Astrocyte (in vitro differentiated cells and primary cell): ENCODE measurements at regions not wholly inside any gene's neighbourhood (a gene's known extent, or its start where the extent isn't known, plus 50 kb on each side); places are given as distances from the start of the nearest gene placed in this dataset.

Experiments used
- DNase-seq: peaks from one replicate; pipeline ENCODE4 v3.0.0-alpha.2; 2010; ENCODE audit warnings: low read depth
- FAIRE-seq: peaks from 2 replicates; lab custom pipeline; 2011; peaks lifted over from hg19 to GRCh38; lab: Jason Lieb, UNC
- H2AFZ ChIP-seq: 2 replicates; pipeline ENCODE4 v1.6.0; 2012; ENCODE audit warnings: low read depth, low read length, inconsistent platforms
- H3K27ac ChIP-seq: 2 replicates; pipeline ENCODE4 v1.5.1; 2011; ENCODE audit warnings: low read depth, low read length, inconsistent platforms
- H3K27me3 ChIP-seq: 2 replicates; pipeline ENCODE4 v1.6.0; 2011; ENCODE audit warnings: low read length, inconsistent platforms; ENCODE audit not compliant: insufficient read depth
- H3K36me3 ChIP-seq: 2 replicates; pipeline ENCODE4 v1.5.1; 2011; ENCODE audit warnings: low read length, inconsistent platforms; ENCODE audit not compliant: insufficient read depth
- H3K4me1 ChIP-seq: 2 replicates; pipeline ENCODE4 v1.5.1; 2011; ENCODE audit warnings: low read length, inconsistent platforms; ENCODE audit not compliant: insufficient read depth
- H3K4me2 ChIP-seq: 2 replicates; pipeline ENCODE4 v1.6.0; 2012; ENCODE audit warnings: low read length, inconsistent platforms
- H3K4me3 ChIP-seq: 2 replicates; pipeline ENCODE4 v1.5.1; 2011; ENCODE audit warnings: low read depth, mild to moderate bottlenecking, low read length, inconsistent platforms; ENCODE audit not compliant: insufficient read depth
- H3K79me2 ChIP-seq: 2 replicates; pipeline ENCODE4 v1.6.0; 2012; ENCODE audit warnings: mild to moderate bottlenecking, low read length, inconsistent platforms; ENCODE audit not compliant: insufficient read depth
- H3K9ac ChIP-seq: 2 replicates; pipeline ENCODE4 v1.6.0; 2012; ENCODE audit warnings: mild to moderate bottlenecking, low read length, inconsistent platforms
- H3K9me3 ChIP-seq: 2 replicates; pipeline ENCODE4 v1.5.1; 2012; ENCODE audit warnings: low read depth, mild to moderate bottlenecking, low read length, inconsistent platforms; ENCODE audit not compliant: insufficient read depth
- H4K20me1 ChIP-seq: 2 replicates; pipeline ENCODE4 v1.6.0; 2012; ENCODE audit warnings: low read length, inconsistent platforms; ENCODE audit not compliant: insufficient read depth
- H3K27ac Mint-ChIP-seq: one replicate; pipeline ENCODE4 v1.8.0; 2021; ENCODE audit warnings: mild to moderate bottlenecking, mixed read lengths; ENCODE audit not compliant: unreplicated experiment
- H3K27me3 Mint-ChIP-seq: one replicate; pipeline ENCODE4 v1.8.0; 2021; ENCODE audit warnings: low read depth, mixed read lengths; ENCODE audit not compliant: unreplicated experiment
- H3K36me3 Mint-ChIP-seq: one replicate; pipeline ENCODE4 v1.8.0; 2021; ENCODE audit warnings: low read depth, mixed read lengths; ENCODE audit not compliant: unreplicated experiment
- H3K4me1 Mint-ChIP-seq: one replicate; pipeline ENCODE4 v1.8.0; 2021; ENCODE audit warnings: low read depth, mixed read lengths; ENCODE audit not compliant: unreplicated experiment
- H3K4me3 Mint-ChIP-seq: one replicate; pipeline ENCODE4 v1.8.0; 2021; ENCODE audit warnings: mild to moderate bottlenecking, moderate library complexity, mixed read lengths; ENCODE audit not compliant: unreplicated experiment
- H3K9me3 Mint-ChIP-seq: one replicate; pipeline ENCODE4 v1.8.0; 2021; ENCODE audit warnings: mild to moderate bottlenecking, mixed read lengths; ENCODE audit not compliant: unreplicated experiment
- CTCF ChIP-seq: IDR thresholded peaks from 2 replicates; pipeline ENCODE4 v1.5.1; 2011; ENCODE audit warnings: low read depth, mild to moderate bottlenecking, inconsistent platforms, low read length, moderate library complexity; ENCODE audit not compliant: insufficient read depth
- EZH2 ChIP-seq: IDR thresholded peaks from 2 replicates; pipeline ENCODE4 v1.6.1; 2012; ENCODE audit warnings: mild to moderate bottlenecking, low read length, inconsistent platforms; ENCODE audit not compliant: insufficient read depth

- H3K27ac Mint-ChIP-seq = no peak overlapping the region
Observed at GRCh38 chrY:15385178-15385577, 860.8 kb downstream of the NLGN4Y start.

GRCh38 chrY:15397556-15398280, 873.4 kb downstream of the NLGN4Y start:
- Mint-ChIP-seq H3K27me3 (peaks cover 3% of the 10 kb centered on the region), H3K4me3 (no peak overlapping the region), H3K4me1 (peaks cover 7% of the 10 kb centered on the region), H3K36me3 (no peaks in the 10 kb centered on the region), H3K27ac (no peak overlapping the region), H3K9me3 (no peaks in the 10 kb centered on the region)
- no peaks in the 10 kb centered on the region for H3K9me3 ChIP-seq
- H2AFZ ChIP-seq = no peak overlapping the region
- no peaks in the 10 kb centered on the region for H4K20me1 ChIP-seq
- H3K4me2 ChIP-seq = no peak overlapping the region
- no peaks in the 10 kb centered on the region for H3K36me3 ChIP-seq
- TF ChIP-seq CTCF = no peak
- TF ChIP-seq EZH2 = no peak
- H3K4me3 ChIP-seq = no peak overlapping the region
- H3K27me3 ChIP-seq = no peaks in the 10 kb centered on the region
- no peak overlapping the region for H3K27ac ChIP-seq
- H3K79me2 ChIP-seq = no peaks in the 10 kb centered on the region
- H3K9ac ChIP-seq = no peak overlapping the region
- no peak for FAIRE-seq
- H3K4me1 ChIP-seq = no peaks in the 10 kb centered on the region
- DNase-seq = no peak

More at GRCh38 chrY:15385178-15385577, 860.8 kb downstream of the NLGN4Y start:
- H4K20me1 ChIP-seq = no peaks in the 10 kb centered on the region
- no peaks in the 10 kb centered on the region for H3K9me3 ChIP-seq
- H3K4me1 ChIP-seq = no peaks in the 10 kb centered on the region
- no peaks in the 10 kb centered on the region for H3K36me3 Mint-ChIP-seq
- no peak overlapping the region for H2AFZ ChIP-seq
- no peak overlapping the region for H3K4me3 Mint-ChIP-seq
- DNase-seq = no peak
- H3K79me2 ChIP-seq = no peaks in the 10 kb centered on the region
- TF ChIP-seq EZH2 (no peak), CTCF (no peak)
- no peak overlapping the region for H3K4me3 ChIP-seq
- H3K4me1 Mint-ChIP-seq = no peaks in the 10 kb centered on the region
- H3K36me3 ChIP-seq = no peaks in the 10 kb centered on the region
- H3K27me3 ChIP-seq = no peaks in the 10 kb centered on the region
- no peak overlapping the region for H3K4me2 ChIP-seq
- H3K9me3 Mint-ChIP-seq = peaks cover 2% of the 10 kb centered on the region
- H3K9ac ChIP-seq = no peak overlapping the region
- H3K27me3 Mint-ChIP-seq = peaks cover 3% of the 10 kb centered on the region
- no peak overlapping the region for H3K27ac ChIP-seq
- FAIRE-seq = no peak

DNA sequence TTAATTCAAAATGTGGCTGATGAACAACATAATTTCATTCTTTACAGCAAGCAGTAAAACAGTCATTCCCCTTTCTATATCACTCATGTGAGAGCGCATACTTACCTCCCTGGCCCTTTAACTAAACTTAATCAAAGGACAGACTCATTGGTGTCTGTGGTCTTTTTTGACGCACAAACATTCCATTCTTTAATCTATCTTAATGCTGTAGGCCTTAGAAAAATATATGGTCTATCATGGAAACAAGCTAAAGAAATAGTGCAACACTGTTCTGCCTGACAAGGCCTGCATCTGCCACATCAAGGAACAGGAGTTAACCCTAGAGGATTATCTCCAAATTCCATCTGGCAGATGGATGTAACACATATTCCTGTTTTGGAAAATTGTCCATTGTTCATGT, 878.1 kb downstream of the NLGN4Y start:
- Histone ChIP-seq H3K27me3 (no peaks in the 10 kb centered on the region), H4K20me1 (no peaks in the 10 kb centered on the region), H2AFZ (no peak overlapping the region), H3K4me2 (no peak overlapping the region), H3K4me1 (no peaks in the 10 kb centered on the region), H3K36me3 (no peaks in the 10 kb centered on the region), H3K4me3 (no peak overlapping the region), H3K9me3 (no peaks in the 10 kb centered on the region), H3K27ac (no peak overlapping the region), H3K79me2 (no peaks in the 10 kb centered on the region), H3K9ac (no peak overlapping the region)
- peaks cover 6% of the 10 kb centered on the region for H3K4me1 Mint-ChIP-seq
- TF ChIP-seq CTCF (no peak), EZH2 (no peak)
- H3K36me3 Mint-ChIP-seq = no peaks in the 10 kb centered on the region
- no peak overlapping the region for H3K4me3 Mint-ChIP-seq
- FAIRE-seq = no peak
- peaks cover 3% of the 10 kb centered on the region for H3K27me3 Mint-ChIP-seq
- no peak for DNase-seq
- H3K9me3 Mint-ChIP-seq = peaks cover 1% of the 10 kb centered on the region
- H3K27ac Mint-ChIP-seq = no peak overlapping the region
